ENCODE measurements at regions not wholly inside any gene's neighbourhood (a gene's known extent, or its start where the extent isn't known, plus 50 kb on each side); places are given as distances from the start of the nearest gene placed in this dataset.

GRCh38 chr2:192551760-192552159 lies 357.0 kb upstream of the TMEFF2 start:
- TF ChIP-seq CTCF (conservative IDR thresholded peaks at IDR 0.05; ENCODE audit: low read length) (no peak), EZH2phosphoT487 (IDR thresholded peaks at IDR 0.05; ENCODE audit: borderline replicate concordance, low read depth, low read length) (no peak)
